K562 (cell line): ENCODE measurements at regions not wholly inside any gene's neighbourhood (a gene's known extent, or its start where the extent isn't known, plus 50 kb on each side); places are given as distances from the start of the nearest gene placed in this dataset.

Source experiments
- CBX2 ChIP-seq: fragments of 200-600 bp; sonication (generic); IDR thresholded peaks from one replicate; pipeline ENCODE4 v1.6.1; 2012; ENCODE audit warnings: mild to moderate bottlenecking, low read length, inconsistent platforms; ENCODE audit not compliant: insufficient read depth, poor library complexity, severe bottlenecking
- CREB1 ChIP-seq, 2 experiments: sonication (generic) in 1 of 2; formaldehyde crosslinking in 1 of 2; IDR thresholded peaks; 2 replicates each; pipeline versions ENCODE4 v1.6.1 to v1.8.0; 2012 to 2022; ENCODE audit warnings: inconsistent platforms in 1 of 2, mild to moderate bottlenecking in 1 of 2, missing genetic modification reagents in 1 of 2, moderate library complexity in 1 of 2
- FOXA1 ChIP-seq: fragments of 450-650 bp; IDR thresholded peaks from 2 replicates; pipeline ENCODE4 v1.6.1; 2016; ENCODE audit warnings: mild to moderate bottlenecking, borderline replicate concordance
- NEUROD1 ChIP-seq: fragments of 150-350 bp; IDR thresholded peaks from 2 replicates; pipeline ENCODE4 v1.6.1; 2014; ENCODE audit warnings: borderline replicate concordance, low read length, low read depth; ENCODE audit not compliant: partially characterized antibody
- PML ChIP-seq: IDR thresholded peaks from 2 replicates; pipeline ENCODE4 v1.6.1; 2012; ENCODE audit warnings: low read length, inconsistent platforms
- RNF2 ChIP-seq: sonication (generic); IDR thresholded peaks from 2 replicates; pipeline ENCODE4 v1.6.1; 2016
- ZBTB1 ChIP-seq: sonication (generic); formaldehyde crosslinking; IDR thresholded peaks from 2 replicates; pipeline ENCODE4 v1.8.1; 2023; ENCODE audit warnings: missing genetic modification reagents, low read depth, mild to moderate bottlenecking, borderline replicate concordance
- ZNF408 ChIP-seq: fragments of 250-450 bp; sonication (Bioruptor Pico); IDR thresholded peaks from 2 replicates; pipeline ENCODE4 v1.4.0; 2020; ENCODE audit warnings: low read depth, mild to moderate bottlenecking, moderate library complexity
- TF ChIP-seq, protein P1 (sequence below): fragments of 450-650 bp; IDR thresholded peaks from 2 replicates; pipeline ENCODE4 v1.6.1; 2016; ENCODE audit warnings: antibody characterized with exemption

DNA sequence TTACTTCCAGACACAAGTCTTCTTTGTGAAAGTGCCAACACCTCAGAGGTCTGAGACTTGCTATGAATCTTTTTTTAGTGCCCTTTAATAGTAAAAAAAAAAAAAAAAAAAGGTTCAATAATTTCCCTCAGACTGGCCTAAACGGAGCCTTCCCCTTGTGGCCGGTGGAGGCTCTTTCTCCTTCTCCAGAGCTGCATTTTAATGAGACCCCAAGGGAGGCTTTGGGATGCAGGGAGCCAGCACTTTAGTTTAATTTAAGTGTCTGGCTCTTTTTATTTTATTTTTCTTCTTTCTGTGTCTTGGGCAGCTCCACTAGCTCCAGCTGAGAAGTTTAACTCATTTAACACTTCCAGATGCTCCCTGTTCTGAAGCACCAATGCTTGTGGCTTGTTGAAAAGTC lies 67.8 kb upstream of the MAPK4 start:
- TF ChIP-seq ZBTB1 (CRISPR knock-in tag) (no peak), NEUROD1 (no peak), RNF2 (no peak), PML (no peak), ZNF408 (no peak), FOXA1 (no peak), CREB1 (IDR thresholded peaks at IDR 0.05) (no peak), CREB1 (CRISPR knock-in tag; IDR thresholded peaks at IDR 0.05) (no peak), CBX2 (no peak)
- TF ChIP-seq, protein P1, sequence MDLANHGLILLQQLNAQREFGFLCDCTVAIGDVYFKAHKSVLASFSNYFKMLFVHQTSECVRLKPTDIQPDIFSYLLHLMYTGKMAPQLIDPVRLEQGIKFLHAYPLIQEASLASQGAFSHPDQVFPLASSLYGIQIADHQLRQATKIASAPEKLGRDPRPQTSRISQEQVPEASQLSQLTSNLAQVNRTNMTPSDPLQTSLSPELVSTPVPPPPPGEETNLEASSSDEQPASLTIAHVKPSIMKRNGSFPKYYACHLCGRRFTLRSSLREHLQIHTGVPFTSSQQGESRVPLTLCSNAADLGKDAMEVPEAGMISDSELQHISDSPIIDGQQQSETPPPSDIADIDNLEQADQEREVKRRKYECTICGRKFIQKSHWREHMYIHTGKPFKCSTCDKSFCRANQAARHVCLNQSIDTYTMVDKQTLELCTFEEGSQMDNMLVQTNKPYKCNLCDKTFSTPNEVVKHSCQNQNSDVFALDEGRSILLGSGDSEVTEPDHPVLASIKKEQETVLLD = no peak
